GM19239 (cell line): ENCODE measurements at regions not wholly inside any gene's neighbourhood (a gene's known extent, or its start where the extent isn't known, plus 50 kb on each side); places are given as distances from the start of the nearest gene placed in this dataset.

Source experiments
- DNase-seq: peaks from one replicate; pipeline ENCODE4 v3.0.0; 2011; ENCODE audit warnings: low spot score; ENCODE audit not compliant: insufficient read length
- FAIRE-seq: peaks from 2 replicates; lab custom pipeline; 2011; peaks lifted over from hg19 to GRCh38; lab: Jason Lieb, UNC

DNA sequence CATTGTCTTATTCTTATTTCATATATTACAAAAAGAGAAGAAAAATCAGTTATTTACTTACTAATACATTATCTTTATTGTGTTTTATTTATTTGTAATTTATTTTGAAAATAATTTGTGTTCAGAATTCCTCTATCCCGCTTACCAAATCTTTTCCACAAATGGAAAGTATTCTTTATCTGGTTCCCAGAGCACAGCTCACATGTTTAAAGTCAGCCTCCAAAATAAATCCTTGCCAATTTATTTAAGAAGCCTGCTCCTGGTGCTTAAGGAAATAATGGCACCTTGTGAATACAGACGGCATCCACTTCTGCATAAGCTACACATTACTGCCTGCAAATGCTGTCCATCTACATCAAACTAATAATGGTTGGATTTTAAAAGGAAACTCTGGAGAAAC lies 435.4 kb downstream of the MTRR start:
- no peak for DNase-seq

DNA sequence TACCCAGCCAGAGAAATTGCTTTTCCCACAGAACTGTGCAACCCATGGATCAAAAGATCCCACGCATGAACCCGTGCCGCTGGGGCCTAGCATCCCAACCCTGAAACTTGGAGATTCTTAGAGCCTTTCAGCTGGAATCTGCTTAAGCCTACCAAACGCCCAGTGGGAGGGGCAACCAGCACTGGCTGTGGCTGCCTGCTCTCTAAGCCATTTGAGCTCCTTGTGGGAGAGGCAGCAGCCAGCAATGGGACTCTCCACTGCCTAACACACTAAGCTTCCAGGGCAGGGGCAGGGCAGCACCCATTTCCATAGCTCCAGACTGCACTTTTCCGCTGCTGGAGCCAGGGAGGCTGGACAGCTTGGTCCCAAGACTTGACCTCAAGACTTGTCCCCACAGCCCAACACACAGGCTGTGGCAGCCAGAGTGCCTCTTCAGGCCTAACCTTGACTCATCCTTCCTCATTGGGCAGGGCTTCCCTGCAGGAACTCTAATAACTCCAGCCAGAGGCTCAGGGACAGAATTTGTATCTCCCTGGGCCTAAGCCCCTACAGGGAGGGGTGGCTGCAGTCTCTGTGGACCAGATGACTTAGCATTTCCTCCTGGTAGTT lies 437.4 kb downstream of the MTRR start:
- FAIRE-seq, result no peak

More for the DNA sequence above, 435.4 kb downstream of the MTRR start:
- FAIRE-seq, result no peak

DNA sequence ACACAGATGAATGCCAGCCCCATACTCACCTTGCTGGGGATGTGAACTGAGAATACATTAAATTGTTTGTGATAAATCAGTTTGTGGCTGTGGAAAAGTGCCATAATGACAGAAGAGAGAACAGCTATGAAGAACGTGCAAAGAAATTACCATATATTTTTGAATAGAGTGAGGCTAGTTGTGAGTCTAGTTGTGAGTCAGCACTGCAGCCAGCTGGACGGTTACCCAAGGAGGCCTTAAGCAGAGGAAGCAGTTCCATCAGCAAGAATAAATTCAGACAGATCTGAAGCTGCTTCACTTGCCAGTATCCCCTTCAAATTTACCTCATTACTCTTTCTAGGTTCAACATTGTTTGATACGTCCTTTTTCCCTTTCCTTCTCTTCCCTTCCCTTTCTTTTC lies 446.0 kb downstream of the MTRR start:
- FAIRE-seq, result no peak
- no peak for DNase-seq

More for the DNA sequence above, 437.4 kb downstream of the MTRR start:
- no peak for DNase-seq

DNA sequence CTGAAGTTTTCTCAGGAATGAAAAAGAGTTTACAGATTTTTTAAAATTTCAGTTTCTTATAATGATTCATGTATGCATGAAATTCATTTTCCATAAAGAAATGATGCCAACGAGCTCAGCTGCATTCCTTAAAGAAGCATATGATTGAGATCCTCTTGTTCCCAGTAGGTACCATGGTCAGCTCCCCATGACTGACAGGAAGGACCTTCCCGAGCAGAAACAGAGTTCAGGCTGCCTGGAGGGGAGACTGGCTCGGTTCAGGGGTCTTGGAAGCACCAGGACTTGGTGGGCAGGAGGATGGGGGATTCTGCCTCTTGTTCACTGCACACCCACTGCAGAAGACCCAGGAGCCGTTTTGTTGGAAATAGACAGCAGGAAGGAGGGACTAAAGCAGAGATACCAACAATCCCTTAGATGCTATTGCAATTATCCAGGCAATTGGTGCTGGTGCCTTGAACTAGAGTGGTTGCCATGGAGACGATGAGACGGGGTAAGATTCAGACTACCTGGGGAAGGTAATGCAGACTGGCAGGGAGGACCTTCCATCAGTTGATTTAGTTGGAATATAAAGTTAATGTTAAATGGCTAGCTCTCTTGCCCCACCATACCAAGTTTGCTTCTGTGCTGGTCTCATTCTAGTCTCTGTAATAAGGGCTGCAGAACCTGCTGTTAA lies 447.8 kb downstream of the MTRR start:
- no peak for FAIRE-seq
- DNase-seq, result no peak

DNA sequence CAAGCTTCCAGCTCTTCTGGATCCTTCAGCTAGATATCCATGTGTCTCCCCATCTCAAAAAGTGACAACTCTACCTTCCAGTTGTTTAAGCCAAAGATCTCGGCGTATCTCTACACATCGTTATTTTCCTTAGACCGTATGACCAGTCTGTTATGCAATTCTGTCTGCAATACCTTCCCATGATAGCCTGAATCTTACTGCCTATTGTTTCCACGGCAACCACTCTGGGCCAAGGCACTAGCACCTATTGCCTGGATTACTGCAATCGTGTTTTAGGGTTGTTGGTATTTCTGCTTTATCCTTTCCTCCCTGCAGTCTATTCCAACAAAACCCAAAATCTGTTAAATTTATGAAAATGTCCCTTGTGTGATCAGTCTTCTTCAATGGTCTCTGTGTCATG lies 448.4 kb downstream of the MTRR start:
- FAIRE-seq (no peak), DNase-seq (no peak)

DNA sequence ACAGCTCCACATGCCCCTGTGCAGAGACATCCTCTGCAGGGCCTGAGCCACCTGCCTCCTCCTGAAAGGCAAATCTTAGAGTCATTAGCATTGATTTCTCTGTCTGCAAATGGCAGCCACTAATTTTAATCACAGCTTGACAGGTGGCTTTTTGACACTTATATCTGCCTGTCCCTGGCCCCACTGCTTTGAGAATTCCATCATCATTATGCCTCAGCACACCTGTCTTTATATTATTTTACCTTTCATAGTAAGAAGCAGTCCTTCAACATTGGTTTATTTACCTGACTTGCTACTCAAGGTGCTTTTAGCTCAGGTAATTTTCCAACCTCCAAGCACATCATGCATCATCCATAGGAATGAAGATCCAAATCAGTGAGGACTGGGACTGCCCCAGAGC lies 451.3 kb downstream of the MTRR start:
- FAIRE-seq, result no peak
- DNase-seq, result no peak

DNA sequence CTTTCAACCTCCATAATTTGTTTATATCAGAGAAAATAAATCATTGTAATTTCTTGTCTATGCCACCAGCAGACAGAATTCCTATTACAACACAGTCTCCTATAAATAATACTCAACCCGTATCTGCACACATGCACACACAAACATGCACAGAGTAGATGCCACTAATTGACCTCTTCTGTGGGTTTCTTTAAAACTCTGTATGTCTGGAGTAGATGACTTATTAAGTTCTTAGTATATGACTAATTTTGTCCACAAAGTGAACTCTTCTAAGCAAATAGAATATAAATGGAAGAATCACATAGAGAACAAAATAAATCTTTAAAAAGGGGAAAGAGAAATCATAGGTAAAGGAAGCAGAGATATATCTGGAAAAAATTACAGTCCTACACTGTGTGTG lies 452.3 kb downstream of the MTRR start:
- no peak for FAIRE-seq
- DNase-seq, result no peak

DNA sequence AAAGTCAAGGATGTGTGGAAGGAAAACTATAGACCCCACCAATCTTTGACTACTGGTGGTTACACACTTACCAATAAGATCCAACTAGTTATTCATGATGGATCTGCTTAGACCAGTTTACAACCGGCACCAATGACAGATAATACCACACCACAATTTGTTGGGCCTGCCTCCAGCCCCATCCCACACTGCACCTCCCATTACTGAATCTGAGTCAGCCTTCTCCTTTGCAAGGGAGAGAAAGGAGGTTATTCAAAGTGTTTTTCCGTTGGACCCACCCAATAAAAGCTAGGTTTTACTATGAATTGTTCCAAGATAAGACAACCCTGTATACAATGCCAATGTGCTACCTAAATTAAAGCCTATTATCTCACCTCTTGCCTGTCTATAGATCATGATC lies 453.5 kb downstream of the MTRR start:
- no peak for FAIRE-seq
- no peak for DNase-seq

DNA sequence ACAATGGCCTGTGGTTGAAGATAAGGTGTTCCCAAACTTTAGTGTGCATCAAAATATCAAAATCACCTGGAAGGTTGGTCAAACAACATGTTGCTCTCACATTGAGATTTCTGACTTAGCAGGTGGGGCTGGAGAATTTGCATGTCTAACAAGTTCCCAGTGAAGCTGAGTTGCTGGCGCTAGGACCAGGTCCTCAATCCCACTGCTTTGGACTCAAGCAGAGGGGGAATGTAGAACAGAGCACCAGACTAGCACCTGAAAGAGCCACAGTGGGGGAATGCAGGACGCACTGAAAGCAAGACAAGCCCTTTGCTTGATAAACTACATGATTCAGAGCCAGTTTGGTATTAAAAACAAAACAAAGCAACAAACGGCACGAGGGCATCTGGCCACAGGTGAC lies 458.1 kb downstream of the MTRR start:
- FAIRE-seq (no peak), DNase-seq (no peak)

DNA sequence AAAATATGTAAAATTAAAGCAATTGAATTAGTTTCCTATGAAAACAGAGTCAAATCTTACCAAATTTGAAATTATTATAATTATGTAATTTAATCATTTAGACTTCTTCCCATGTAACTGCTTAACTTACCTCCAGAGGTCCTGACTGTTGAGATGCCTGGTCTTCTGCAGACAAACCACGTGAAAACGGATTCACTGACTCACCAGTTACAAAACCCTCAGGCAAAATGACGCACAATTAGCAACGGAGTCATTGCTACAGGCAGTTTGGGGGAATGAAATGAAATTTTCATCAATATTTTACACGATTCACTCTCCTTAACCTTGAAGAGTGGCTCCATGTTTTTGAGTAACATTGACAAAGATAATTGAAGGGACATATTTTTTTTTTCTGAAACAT lies 460.8 kb downstream of the MTRR start:
- FAIRE-seq (no peak), DNase-seq (no peak)

DNA sequence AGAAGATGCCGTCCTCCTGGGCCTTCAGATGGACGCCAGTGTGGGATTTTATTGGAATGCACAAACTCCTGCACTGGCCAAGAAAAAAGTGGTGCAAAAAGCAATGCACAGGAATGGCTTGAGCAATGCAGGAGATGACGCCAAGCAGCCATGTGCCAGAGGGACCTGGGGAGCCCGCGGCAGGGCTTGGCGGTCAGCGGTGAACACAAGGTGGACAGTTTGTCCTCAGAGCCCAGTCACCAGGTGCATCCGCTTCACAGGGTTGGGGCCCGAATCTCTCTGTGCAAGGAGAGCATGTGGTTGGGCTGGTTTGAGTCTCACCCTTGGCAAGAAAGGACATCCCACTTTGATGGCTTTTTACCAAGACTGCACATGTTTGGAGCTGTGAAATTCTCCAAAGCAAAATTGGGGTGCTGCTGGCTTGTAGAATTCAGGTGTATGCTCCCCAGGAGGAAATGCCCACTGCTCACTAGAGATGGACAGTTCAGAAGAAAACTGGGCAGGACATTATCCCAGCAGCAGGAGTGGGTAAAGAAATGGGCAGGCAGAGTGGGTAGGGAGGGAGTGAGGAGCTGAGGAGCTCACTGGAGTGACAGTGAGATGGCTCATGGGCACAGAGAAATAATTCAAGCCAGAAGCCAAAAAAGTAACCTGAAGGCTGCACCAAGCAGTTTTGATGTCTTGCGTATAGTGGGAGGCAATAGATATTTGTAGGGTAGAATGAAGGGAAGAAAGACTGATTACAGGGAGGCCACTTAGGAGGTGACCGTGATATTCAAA lies 463.9 kb downstream of the MTRR start:
- no peak for FAIRE-seq
- no peak for DNase-seq

DNA sequence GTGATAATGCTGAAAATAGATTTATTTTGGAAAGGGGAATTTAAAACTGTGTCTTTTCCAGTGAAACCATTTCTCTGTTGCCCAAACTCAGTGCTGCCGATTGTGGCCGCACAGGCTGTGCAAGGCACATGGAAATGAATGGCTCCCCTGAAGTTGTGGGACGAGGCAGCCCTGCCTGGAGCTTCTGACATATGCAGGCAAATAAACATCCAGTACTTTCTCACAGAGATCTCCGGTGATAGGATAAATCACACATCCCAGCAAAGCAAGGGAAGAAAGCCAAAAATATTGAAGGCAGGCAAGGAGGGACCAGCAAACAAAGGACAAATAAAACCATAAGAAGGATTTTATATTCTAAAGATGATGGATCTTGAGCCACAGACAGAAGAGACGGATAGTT lies 464.5 kb downstream of the MTRR start:
- FAIRE-seq (no peak), DNase-seq (no peak)

DNA sequence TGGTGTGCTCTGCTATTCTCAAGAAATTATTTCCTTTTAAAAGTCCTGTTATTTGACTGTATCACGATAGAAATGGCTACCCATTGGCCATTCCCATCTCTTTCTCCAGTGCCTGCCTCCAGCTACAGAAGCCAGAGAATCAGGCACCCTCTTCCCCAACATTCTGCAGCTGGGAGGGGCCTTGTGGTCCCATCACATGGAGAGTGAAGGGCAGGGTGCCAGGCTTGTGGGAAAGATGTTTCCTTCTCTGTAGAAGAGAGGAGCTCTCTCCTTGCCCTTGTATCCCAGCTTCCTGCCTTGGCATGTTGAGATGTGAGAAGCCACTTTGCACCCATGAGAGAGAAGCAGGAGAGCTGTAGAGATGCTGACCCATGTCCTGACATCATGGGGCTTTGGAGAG lies 465.0 kb downstream of the MTRR start:
- FAIRE-seq, result no peak

DNA sequence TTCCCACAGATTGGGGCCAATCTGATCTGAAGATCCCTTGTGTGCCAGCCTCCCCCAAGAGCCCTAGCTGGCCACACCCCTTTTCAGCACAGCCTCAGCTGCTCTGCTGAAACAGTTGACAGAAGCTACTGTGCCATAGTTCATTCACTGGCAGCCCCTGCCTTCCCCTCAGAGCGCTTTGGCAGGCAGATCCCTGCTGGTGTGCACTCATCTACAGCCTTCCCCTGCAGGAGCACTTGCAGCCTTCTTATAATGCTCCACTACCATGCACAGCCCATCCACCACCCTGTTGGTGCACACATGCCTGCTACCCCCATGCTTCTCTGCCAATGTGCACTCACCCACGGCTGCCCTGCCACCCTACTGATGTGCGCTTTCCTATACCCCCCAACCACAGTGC lies 471.3 kb downstream of the MTRR start:
- FAIRE-seq (no peak), DNase-seq (no peak)

More for the DNA sequence above, 465.0 kb downstream of the MTRR start:
- DNase-seq, result no peak

DNA sequence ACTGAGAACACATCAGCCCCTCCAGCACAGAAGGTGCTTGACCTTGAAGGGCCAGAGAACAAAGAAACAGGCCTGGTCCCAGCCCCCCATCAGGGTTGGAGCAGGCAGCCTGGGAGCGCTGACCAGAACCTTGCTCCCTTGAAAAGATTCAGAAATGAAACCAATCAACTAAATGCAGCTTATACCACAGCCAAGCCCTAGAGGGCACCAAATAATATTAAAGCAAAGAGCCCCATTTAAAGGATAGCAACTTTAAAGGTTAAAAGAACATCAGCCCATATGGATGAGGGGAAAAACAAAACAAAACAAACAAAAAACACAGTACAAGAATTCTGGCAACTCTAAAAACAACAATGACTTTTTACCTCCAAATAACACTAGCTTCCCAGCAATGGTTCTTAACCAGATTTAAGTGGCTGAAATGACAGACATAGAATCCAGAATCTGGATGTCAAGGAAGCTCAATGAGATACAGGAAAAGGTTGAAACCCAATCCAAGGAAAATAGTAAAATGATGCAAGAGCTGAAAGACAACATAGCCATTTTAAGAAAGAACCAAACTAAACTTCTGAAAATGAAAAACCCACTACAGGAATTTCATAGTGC lies 471.9 kb downstream of the MTRR start:
- DNase-seq (no peak), FAIRE-seq (no peak)

DNA sequence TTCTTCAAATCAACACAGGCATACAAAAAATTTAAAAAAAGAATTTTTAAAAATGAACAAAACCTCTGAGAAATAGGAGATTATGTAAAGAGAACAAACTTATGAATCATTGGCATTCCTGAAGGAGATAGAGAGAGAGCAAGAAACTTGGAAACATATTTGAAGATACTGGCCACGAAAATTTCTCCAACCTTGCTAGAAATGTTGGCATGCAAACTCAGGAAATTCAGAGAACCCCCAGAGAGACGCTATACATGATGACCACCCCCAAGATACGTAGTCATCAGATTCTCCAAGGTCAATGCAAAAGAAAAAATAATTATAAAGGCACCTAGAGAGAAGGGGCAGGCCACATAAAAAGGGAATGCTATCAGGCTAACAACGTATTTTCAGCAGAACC lies 472.5 kb downstream of the MTRR start:
- no peak for FAIRE-seq
- no peak for DNase-seq

DNA sequence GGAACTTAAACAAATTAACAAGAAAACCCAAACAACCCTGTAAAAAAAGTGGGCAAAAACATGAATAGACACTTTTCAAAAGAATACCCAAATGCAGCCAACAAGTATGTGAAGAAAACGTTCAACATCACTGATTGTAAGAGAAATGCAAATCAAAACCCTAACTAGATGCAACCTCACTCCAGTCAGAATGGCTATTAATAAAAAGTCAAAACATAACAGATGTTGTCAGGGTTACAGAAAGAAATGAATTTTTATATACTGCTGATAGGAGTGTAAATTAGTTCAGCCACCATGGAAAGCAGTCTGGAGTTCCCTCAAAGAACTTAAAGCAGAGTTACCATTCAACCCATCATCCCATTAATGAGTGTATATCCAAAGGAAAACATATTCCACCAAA lies 479.0 kb downstream of the MTRR start:
- DNase-seq, result no peak
- FAIRE-seq, result no peak

DNA sequence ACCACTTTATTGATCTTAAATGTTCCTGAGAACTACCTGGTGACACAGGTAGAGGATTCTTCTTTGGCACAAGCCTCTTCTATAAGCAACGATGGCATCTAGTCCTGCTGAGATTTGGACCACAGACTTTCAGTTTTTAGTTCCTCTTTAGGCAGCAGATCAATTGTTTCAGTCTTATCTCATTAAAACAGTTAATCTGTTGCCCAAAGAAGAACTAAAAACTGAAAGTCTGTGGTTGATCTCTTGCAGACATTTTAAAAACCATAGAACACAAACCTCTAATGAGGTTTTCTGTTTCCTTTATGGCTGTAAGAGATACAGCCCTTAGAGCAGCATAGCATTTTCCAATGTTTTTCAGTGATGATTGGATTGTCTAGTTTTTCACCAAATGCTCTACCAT lies 480.9 kb downstream of the MTRR start:
- no peak for DNase-seq
- FAIRE-seq, result peak; percentile 76

DNA sequence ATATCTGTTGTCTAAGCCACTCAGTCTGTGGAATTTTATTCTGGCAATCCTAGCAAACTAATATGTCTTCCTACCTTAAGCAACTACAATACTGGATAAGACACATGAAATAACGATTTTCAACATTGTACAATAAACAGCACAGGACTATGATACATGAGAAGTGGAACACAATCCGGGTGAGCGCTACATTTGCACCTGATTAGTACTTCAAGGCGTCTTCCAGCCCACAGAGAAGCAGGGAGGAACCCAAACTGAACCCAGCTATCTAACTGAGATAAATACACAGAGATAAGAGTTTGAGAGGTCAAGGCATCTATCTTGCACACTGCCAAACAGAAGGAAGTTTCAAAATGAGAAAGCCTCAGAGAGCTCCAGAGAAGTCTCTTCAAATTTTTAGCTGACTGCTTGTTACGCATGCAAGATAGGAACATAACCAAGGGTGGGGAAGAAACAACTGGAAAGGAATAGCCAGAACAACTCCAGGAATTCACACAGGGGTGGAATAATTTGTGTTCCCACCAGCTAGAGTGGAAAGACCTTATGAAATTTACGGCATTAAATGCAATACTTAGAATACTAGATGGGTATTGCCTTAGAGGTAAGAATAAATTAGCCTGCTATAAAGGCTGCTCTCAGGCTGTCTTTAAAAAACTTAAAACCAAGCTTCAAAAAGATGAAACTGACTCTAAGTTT lies 481.8 kb downstream of the MTRR start:
- no peak for DNase-seq
- FAIRE-seq, result peak; percentile 21

DNA sequence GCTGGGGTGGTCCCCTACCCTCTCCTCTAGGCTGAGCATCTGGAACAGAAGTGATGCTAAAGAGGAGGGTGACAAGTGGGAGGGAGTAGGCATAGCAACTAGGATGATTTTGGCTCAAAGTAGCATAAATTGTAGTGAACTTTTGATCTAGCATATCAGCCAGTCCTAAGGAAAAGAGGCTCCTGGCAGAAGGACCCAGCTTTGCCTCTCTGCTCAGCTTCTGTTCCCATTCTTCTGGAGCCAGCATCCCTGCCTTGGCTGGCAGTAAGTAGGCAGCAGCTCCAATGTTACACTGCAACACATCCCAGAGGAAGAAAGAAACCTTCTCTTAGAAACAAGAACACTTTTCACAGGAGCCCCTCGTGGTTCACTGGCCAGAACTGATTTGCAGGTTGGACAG lies 487.0 kb downstream of the MTRR start:
- no peak for FAIRE-seq

DNA sequence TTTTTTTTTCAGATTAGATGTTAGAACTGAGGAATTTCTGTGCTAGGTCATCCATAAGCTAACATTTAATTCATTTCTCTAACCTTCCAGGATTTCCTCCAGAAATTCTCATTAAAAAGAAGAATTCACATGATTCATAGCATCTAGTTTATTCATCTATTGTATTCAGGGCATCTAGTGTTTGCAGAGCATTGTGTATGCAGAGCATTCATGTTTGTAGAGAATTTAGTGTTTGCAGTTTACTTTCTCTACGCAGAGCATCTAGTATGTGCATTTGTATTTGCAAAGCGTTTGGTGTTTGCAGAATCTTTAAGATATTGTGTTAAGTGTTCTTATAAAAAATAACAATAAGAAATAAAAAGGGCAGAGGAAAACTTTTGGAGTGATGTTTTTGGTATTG lies 491.1 kb downstream of the MTRR start:
- no peak for FAIRE-seq
- DNase-seq, result no peak

More for the DNA sequence above, 487.0 kb downstream of the MTRR start:
- no peak for DNase-seq
